ENCODE measurements at regions not wholly inside any gene's neighbourhood (a gene's known extent, or its start where the extent isn't known, plus 50 kb on each side); places are given as distances from the start of the nearest gene placed in this dataset.

DNA sequence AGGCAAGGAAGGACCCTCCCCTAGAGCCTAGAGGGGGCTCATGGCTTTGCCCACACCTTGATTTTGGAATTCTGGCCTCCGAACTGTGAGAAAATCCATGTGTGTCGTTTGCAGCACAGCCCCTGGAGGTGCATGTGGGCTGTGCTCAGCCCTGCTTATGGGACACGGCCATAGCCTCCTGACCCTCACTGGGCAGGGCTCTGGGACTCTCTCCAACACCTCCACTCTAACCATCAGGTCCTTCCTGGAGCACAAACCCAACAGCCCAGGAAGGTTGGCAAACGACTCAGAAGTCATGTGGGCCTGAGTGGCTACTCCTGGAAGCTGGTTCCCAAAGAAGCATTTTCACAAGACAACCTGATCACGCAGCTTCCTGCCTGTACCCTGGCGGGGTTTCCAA lies 144.1 kb downstream of the CTTN start:
- no peak overlapping the region for H3K27ac ChIP-seq (ENCODE audit: low read depth, low read length)
- H3K36me3 ChIP-seq (ENCODE audit: insufficient read depth, low read length), result no peaks in the 10 kb centered on the region
- H3K4me3 ChIP-seq (ENCODE audit: low read depth in 1 of 2, low read length in 2 of 2), result no peak overlapping the region
- H3K9ac ChIP-seq (ENCODE audit: low read length), result no peak overlapping the region
- no peaks in the 10 kb centered on the region for H3K4me1 ChIP-seq (ENCODE audit: insufficient read depth, low read length)
- no peaks in the 10 kb centered on the region for H3K27me3 ChIP-seq (ENCODE audit: control insufficient read depth in 1 of 2, insufficient read depth in 2 of 2, low read length in 2 of 2)
- no peaks in the 10 kb centered on the region for H3K9me3 ChIP-seq (ENCODE audit: low read length)

DNA sequence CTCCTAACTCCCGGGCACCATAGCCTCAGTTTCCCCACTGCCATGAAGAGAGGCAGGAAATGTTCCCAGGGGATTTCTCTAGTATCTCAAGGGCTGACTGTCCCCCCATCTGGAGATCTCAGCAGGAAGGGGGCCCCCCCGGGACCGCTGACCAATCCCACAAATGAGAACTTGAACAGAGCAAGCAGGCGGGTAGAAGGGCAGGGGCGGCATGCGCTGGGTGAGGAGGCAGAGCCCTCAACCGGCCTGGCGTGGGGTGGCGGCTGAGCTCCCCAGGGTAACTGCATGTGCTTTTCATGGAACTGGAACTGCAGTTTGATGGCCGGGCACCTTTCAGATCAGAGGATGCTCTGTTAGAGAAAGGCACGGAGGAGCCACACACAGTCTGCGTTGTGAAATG lies 144.5 kb downstream of the CTTN start:
- no peak overlapping the region for H3K27ac ChIP-seq (ENCODE audit: low read depth, low read length)
- no peak overlapping the region for H3K4me3 ChIP-seq (ENCODE audit: low read depth in 1 of 2, low read length in 2 of 2)
- no peaks in the 10 kb centered on the region for H3K9me3 ChIP-seq (ENCODE audit: low read length)
- H3K4me1 ChIP-seq (ENCODE audit: insufficient read depth, low read length), result no peaks in the 10 kb centered on the region
- H3K27me3 ChIP-seq (ENCODE audit: control insufficient read depth in 1 of 2, insufficient read depth in 2 of 2, low read length in 2 of 2), result no peaks in the 10 kb centered on the region
- H3K9ac ChIP-seq (ENCODE audit: low read length), result no peak overlapping the region
- no peaks in the 10 kb centered on the region for H3K36me3 ChIP-seq (ENCODE audit: insufficient read depth, low read length)

DNA sequence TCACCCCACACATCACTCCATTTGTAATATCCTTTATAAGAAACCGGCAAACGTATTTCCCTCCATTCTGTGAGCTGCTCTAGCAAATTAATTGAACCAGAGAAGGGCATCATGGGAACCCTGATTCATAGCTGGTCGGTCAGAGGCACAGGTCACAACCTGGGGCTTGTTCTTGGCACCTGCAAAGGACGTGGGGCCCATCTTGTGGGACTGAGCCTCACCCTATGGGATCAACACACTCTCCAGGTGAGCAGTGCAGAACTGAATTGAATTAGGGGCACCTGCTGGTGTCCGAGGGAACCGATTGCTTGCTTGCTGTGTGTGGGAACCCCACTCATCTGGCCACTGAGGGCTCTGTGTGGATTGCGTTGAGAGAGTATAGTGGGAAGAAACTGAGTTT lies 145.3 kb downstream of the CTTN start:
- Histone ChIP-seq H3K4me3 (ENCODE audit: low read depth in 1 of 2, low read length in 2 of 2) (no peak overlapping the region), H3K36me3 (ENCODE audit: insufficient read depth, low read length) (no peaks in the 10 kb centered on the region), H3K9me3 (ENCODE audit: low read length) (no peaks in the 10 kb centered on the region), H3K9ac (ENCODE audit: low read length) (no peak overlapping the region), H3K4me1 (ENCODE audit: insufficient read depth, low read length) (no peaks in the 10 kb centered on the region), H3K27me3 (ENCODE audit: control insufficient read depth in 1 of 2, insufficient read depth in 2 of 2, low read length in 2 of 2) (no peaks in the 10 kb centered on the region), H3K27ac (ENCODE audit: low read depth, low read length) (no peak overlapping the region)

DNA sequence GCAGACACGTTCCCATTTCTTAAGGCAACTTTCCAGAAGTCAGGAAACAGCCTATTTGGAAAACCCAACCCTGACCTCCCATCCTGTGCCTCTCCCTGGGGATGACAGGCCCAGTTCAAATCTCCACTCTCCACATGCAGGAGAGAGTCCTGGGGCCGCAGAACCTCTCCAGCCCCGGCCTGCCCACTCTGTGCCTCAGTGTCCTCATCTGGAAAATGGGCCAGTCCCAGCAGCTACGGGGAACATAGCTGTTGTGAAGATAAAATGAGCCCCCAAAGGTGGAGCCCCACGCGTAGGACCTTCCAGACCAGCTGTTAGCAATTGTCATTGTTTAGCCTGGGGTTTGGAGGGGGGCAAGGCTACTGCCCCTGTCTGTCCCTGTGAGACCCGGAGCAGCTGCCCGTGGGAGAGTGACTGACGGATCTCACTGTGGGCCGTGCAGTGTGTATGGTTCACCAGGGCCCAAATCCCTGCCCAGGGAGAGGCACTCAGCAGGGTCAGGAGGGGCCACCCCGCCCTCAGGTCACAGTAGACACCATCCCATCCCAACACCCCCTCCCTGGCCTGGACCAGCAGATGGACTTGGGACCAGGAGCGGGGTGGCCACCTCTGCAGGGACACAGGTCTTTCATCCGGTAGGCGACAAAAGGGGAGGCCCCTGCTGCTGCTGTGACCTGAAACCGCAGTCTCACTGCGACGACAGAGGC lies 145.9 kb downstream of the CTTN start:
- no peaks in the 10 kb centered on the region for H3K36me3 ChIP-seq (ENCODE audit: insufficient read depth, low read length)
- H3K9me3 ChIP-seq (ENCODE audit: low read length), result no peaks in the 10 kb centered on the region
- no peak overlapping the region for H3K27ac ChIP-seq (ENCODE audit: low read depth, low read length)
- no peak overlapping the region for H3K9ac ChIP-seq (ENCODE audit: low read length)
- no peaks in the 10 kb centered on the region for H3K4me1 ChIP-seq (ENCODE audit: insufficient read depth, low read length)
- H3K27me3 ChIP-seq (ENCODE audit: control insufficient read depth in 1 of 2, insufficient read depth in 2 of 2, low read length in 2 of 2), result no peaks in the 10 kb centered on the region
- H3K4me3 ChIP-seq (ENCODE audit: low read depth in 1 of 2, low read length in 2 of 2), result no peak overlapping the region

DNA sequence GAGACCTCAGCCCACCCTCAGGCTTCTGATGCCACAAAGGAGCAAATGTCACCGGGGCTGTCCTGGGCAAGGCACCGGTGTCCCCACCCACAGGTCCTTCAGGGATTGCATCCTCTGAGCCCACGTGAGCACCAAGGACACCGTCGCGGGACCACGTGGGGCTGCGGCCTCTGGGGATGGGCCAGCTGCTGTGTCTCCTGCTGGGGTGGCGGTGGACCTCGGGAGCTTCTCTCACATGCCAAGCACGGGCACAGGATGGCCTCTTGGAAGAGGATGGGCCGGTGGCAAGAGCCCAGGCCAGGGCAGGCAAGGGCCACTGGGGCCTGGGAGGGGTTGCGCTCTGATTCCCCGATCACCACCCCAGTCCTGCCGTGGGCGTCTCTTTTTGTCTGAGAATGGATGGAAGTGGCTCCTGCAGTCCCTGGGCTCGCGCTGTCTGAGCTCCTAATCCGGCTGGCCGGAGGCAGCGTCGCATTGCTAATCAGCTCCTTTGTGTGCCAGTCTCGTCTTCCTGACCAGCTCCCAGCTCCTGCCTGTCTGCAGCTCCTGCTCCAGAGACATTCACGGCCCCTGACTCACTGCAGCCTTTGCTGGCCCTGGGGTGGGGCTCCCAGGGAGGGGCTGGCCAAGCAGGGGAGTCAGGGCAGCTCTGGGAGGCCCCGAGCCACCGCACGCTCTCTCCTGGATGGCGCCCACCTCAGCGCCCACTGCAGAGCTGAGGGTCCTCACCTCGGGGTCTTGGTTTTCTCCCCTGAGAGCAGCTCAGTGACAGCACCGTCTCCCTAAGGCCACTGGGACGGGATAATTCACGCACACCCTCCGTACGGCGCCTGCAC lies 146.7 kb downstream of the CTTN start:
- Histone ChIP-seq H3K9me3 (ENCODE audit: low read length) (no peaks in the 10 kb centered on the region), H3K27ac (ENCODE audit: low read depth, low read length) (no peak overlapping the region), H3K4me3 (ENCODE audit: low read depth in 1 of 2, low read length in 2 of 2) (no peak overlapping the region)

DNA sequence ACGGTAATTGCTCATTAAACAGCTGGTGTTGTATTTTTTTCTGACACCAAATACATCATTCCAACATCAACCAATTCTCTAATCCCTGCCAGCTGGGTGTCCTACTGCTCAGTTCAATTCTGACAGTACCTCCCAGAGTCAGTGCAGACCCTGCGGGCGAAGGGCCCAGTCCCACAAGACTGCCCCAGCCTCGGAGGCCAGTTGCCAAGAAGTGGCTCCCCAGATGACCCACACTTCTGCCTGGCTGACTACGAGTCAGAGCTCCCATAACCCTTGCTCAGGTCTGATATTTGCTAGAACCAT lies 147.2 kb downstream of the CTTN start:
- Histone ChIP-seq H3K9me3 (ENCODE audit: low read length) (no peaks in the 10 kb centered on the region), H3K27ac (ENCODE audit: low read depth, low read length) (no peak overlapping the region), H3K4me1 (ENCODE audit: insufficient read depth, low read length) (no peaks in the 10 kb centered on the region), H3K36me3 (ENCODE audit: insufficient read depth, low read length) (no peaks in the 10 kb centered on the region), H3K4me3 (ENCODE audit: low read depth in 1 of 2, low read length in 2 of 2) (no peak overlapping the region), H3K27me3 (ENCODE audit: control insufficient read depth in 1 of 2, insufficient read depth in 2 of 2, low read length in 2 of 2) (no peaks in the 10 kb centered on the region), H3K9ac (ENCODE audit: low read length) (no peak overlapping the region)

More for the DNA sequence above, 146.7 kb downstream of the CTTN start:
- H3K9ac ChIP-seq (ENCODE audit: low read length), result no peak overlapping the region
- no peaks in the 10 kb centered on the region for H3K4me1 ChIP-seq (ENCODE audit: insufficient read depth, low read length)
- H3K27me3 ChIP-seq (ENCODE audit: control insufficient read depth in 1 of 2, insufficient read depth in 2 of 2, low read length in 2 of 2), result no peaks in the 10 kb centered on the region
- H3K36me3 ChIP-seq (ENCODE audit: insufficient read depth, low read length), result no peaks in the 10 kb centered on the region

DNA sequence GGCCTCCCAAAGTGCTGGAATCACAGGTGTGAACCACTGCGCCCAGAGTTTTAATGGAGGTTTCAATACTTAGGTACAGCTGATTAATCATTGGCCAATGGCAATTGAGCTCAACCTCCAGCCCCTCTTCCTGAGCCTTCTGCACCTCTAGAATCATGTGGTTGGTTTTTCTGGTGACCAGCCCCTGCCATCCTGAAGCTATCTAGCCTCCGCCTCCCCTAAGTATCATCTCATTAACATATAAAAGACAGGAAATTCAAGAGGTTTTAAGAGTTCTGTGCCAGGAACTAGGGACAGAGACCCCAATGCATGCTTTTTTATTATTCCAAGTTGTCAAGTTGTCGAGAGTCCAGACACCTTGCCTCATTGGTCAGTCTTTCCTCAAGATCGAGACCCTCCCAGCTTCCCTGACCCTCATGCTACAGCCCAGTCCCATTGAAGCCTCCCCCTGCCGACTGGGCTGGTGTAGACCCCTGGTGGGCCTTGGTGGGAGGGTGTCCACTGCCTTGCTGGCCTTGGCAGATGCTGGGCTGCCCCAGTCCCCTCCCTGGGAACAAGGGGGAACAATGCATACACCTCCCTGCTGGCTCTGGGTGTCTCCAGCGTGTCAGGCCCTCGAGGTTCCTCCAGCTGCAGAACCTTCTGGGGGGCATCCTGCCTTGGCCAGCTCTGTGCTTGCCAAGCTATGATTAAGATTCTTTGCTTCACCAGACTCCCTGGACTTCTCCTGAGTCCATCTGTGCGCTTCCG lies 148.0 kb downstream of the CTTN start:
- H3K9me3 ChIP-seq (ENCODE audit: low read length), result no peaks in the 10 kb centered on the region
- no peak overlapping the region for H3K27ac ChIP-seq (ENCODE audit: low read depth, low read length)
- H3K36me3 ChIP-seq (ENCODE audit: insufficient read depth, low read length), result no peaks in the 10 kb centered on the region
- no peaks in the 10 kb centered on the region for H3K27me3 ChIP-seq (ENCODE audit: control insufficient read depth in 1 of 2, insufficient read depth in 2 of 2, low read length in 2 of 2)
- H3K9ac ChIP-seq (ENCODE audit: low read length), result no peak overlapping the region
- no peak overlapping the region for H3K4me3 ChIP-seq (ENCODE audit: low read depth in 1 of 2, low read length in 2 of 2)
- H3K4me1 ChIP-seq (ENCODE audit: insufficient read depth, low read length), result no peaks in the 10 kb centered on the region

DNA sequence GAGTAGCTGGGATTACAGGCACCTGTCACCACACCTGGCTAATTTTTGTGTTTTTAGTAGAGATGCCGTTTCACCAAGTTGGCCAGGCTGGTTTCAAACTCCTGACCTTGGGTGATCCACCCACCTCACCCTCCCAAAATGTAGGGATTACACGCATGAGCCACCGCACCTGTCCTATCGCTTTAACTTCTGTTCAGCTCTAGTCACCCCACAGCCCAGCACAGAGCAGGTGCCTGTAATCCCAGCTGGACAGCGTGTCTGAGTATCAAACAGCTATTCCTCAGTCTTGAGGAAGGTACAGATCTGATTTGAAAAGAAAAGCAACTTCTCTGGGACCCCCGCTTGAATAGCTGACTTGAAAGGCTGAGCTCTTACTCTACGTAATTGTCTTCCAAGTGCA lies 149.1 kb downstream of the CTTN start:
- no peak overlapping the region for H3K4me3 ChIP-seq (ENCODE audit: low read depth in 1 of 2, low read length in 2 of 2)
- H3K4me1 ChIP-seq (ENCODE audit: insufficient read depth, low read length), result no peaks in the 10 kb centered on the region
- H3K27ac ChIP-seq (ENCODE audit: low read depth, low read length), result no peak overlapping the region
- H3K9me3 ChIP-seq (ENCODE audit: low read length), result no peaks in the 10 kb centered on the region
- no peaks in the 10 kb centered on the region for H3K36me3 ChIP-seq (ENCODE audit: insufficient read depth, low read length)
- no peak overlapping the region for H3K9ac ChIP-seq (ENCODE audit: low read length)
- H3K27me3 ChIP-seq (ENCODE audit: control insufficient read depth in 1 of 2, insufficient read depth in 2 of 2, low read length in 2 of 2), result no peaks in the 10 kb centered on the region

DNA sequence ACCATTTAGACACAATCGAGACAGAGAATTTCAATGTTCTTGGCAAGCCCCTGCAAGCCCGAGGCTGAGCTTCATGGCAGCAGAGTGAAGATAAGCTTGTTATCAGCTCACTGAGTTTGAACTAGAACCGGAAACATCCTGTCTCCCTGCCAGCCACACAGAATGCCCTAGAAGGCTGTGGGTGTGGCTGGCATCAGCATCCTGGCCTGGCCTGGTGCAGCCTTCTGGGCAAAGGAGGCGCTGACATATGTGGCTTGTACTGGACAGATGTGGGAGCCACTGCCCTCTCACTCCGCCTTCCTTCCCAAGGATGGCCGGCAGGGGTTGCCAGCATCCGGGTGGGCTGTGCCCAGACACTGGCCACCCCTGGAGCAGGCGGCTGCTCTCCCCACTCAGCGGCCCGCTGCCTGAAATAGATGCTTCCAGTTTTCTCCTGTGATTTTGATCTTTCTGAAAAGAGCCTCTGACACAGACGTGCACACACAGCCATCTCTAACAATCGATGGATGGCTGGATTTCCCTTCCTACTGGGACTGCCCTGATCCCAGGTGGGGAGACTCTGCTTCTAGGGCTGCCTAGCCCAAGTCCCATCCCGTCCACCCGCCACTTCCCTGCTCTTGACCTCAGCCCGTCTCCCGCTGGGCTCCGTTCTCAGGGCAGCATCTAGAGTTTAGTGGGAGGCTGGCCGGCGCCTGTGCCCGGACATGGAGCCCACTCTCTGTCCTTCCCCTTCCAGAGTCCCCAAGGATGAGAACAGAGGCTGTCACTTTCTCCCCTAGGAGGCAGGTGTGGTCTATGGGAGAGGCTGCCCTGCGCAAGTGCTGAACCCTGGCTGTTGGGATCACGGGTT lies 149.7 kb downstream of the CTTN start:
- H3K4me1 ChIP-seq (ENCODE audit: insufficient read depth, low read length), result no peaks in the 10 kb centered on the region
- no peak overlapping the region for H3K9ac ChIP-seq (ENCODE audit: low read length)
- no peaks in the 10 kb centered on the region for H3K36me3 ChIP-seq (ENCODE audit: insufficient read depth, low read length)
- H3K27me3 ChIP-seq (ENCODE audit: control insufficient read depth in 1 of 2, insufficient read depth in 2 of 2, low read length in 2 of 2), result no peaks in the 10 kb centered on the region
- H3K27ac ChIP-seq (ENCODE audit: low read depth, low read length), result no peak overlapping the region
- no peak overlapping the region for H3K4me3 ChIP-seq (ENCODE audit: low read depth in 1 of 2, low read length in 2 of 2)
- no peaks in the 10 kb centered on the region for H3K9me3 ChIP-seq (ENCODE audit: low read length)

DNA sequence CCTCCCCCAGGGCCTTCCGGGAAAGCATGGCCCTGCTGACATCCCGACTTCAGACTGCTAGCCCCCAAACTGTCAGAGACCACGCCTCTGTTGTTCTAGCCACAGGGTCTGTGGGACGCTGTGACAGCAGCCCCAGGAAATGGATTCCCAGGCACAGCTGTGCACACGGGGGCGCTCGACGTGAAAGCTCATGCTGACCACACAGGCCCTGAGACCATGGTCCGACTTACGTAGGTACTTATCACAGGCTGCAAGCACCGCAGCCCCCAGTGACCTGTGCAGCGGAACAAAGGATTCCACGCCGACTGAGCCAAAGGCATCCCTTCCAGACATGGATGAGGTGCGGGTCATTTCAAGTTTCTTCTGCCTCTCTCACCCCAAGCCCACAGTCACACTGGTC lies 150.6 kb downstream of the CTTN start:
- Histone ChIP-seq H3K4me3 (ENCODE audit: low read depth in 1 of 2, low read length in 2 of 2) (no peak overlapping the region), H3K4me1 (ENCODE audit: insufficient read depth, low read length) (no peaks in the 10 kb centered on the region), H3K27me3 (ENCODE audit: control insufficient read depth in 1 of 2, insufficient read depth in 2 of 2, low read length in 2 of 2) (no peaks in the 10 kb centered on the region)

DNA sequence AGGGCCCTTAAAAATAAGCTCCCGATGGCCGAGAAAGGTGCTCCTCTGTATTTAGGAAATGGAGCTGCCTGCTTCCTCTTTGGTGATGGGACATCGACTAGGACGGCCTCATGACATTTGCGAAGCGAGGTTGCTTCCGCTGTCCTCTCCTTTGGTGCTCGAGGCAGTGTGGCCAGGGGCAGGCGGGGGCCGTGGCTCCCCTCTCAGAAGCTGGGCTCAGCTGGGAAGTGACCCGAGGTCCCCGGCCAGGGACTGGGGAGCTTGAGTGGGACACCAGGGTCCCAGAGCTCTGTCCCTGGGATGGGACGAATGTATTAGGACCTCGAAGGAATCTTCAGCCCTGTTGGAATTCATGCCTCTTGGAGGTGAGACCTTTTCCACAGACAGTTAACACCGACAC lies 151.1 kb downstream of the CTTN start:
- Histone ChIP-seq H3K9me3 (ENCODE audit: low read length) (no peaks in the 10 kb centered on the region), H3K36me3 (ENCODE audit: insufficient read depth, low read length) (no peaks in the 10 kb centered on the region), H3K27ac (ENCODE audit: low read depth, low read length) (no peak overlapping the region), H3K4me3 (ENCODE audit: low read depth in 1 of 2, low read length in 2 of 2) (no peak overlapping the region), H3K27me3 (ENCODE audit: control insufficient read depth in 1 of 2, insufficient read depth in 2 of 2, low read length in 2 of 2) (no peaks in the 10 kb centered on the region), H3K4me1 (ENCODE audit: insufficient read depth, low read length) (no peaks in the 10 kb centered on the region), H3K9ac (ENCODE audit: low read length) (no peak overlapping the region)

More for the DNA sequence above, 150.6 kb downstream of the CTTN start:
- Histone ChIP-seq H3K36me3 (ENCODE audit: insufficient read depth, low read length) (no peaks in the 10 kb centered on the region), H3K27ac (ENCODE audit: low read depth, low read length) (no peak overlapping the region), H3K9ac (ENCODE audit: low read length) (no peak overlapping the region), H3K9me3 (ENCODE audit: low read length) (no peaks in the 10 kb centered on the region)

Measured in muscle layer of colon (tissue), 2 donors.